AG09309 (cell line): ENCODE measurements at regions not wholly inside any gene's neighbourhood (a gene's known extent, or its start where the extent isn't known, plus 50 kb on each side); places are given as distances from the start of the nearest gene placed in this dataset.

Source experiments
- DNase-seq: peaks from one replicate; pipeline ENCODE4 v3.0.0-alpha.2; 2010; ENCODE audit warnings: low read depth
- H3K4me3 ChIP-seq: 2 replicates; pipeline ENCODE4 v1.5.1; 2011; ENCODE audit warnings: mild to moderate bottlenecking, low read depth, low read length, moderate library complexity; ENCODE audit not compliant: control insufficient read depth
- CTCF ChIP-seq: IDR thresholded peaks from 2 replicates; pipeline ENCODE4 v1.5.1; 2011; ENCODE audit warnings: mild to moderate bottlenecking, low read depth, low read length, inconsistent platforms; ENCODE audit not compliant: insufficient read depth, control insufficient read depth; ENCODE audit errors: missing control alignments

GRCh38 chr18:56509656-56510055, 128.7 kb downstream of the TXNL1 start:
- no peak for TF ChIP-seq CTCF
- no peak for DNase-seq
- H3K4me3 ChIP-seq: no peak overlapping the region

- DNase-seq: no peak
- no peak overlapping the region for H3K4me3 ChIP-seq
- no peak for TF ChIP-seq CTCF
These were observed 129.9 kb downstream of the TXNL1 start for GRCh38 chr18:56508370-56509036.

GRCh38 chr18:56505971-56506370, 132.4 kb downstream of the TXNL1 start:
- no peak overlapping the region for H3K4me3 ChIP-seq
- no peak for DNase-seq
- no peak for TF ChIP-seq CTCF

- H3K4me3 ChIP-seq: no peak overlapping the region
- no peak for DNase-seq
- TF ChIP-seq CTCF: no peak
These were observed 133.1 kb downstream of the TXNL1 start for GRCh38 chr18:56505293-56505692.

GRCh38 chr18:56501896-56502295, 136.5 kb downstream of the TXNL1 start:
- no peak overlapping the region for H3K4me3 ChIP-seq
- DNase-seq: no peak
- TF ChIP-seq CTCF: no peak

- TF ChIP-seq CTCF: no peak
- no peak for DNase-seq
- no peak overlapping the region for H3K4me3 ChIP-seq
These were observed 142.5 kb downstream of the TXNL1 start for GRCh38 chr18:56495884-56496283.

- TF ChIP-seq CTCF: no peak
- DNase-seq: no peak
- no peak overlapping the region for H3K4me3 ChIP-seq
These were observed 144.9 kb downstream of the TXNL1 start for GRCh38 chr18:56493531-56493930.
